GM12872 (cell line): ENCODE measurements at regions not wholly inside any gene's neighbourhood (a gene's known extent, or its start where the extent isn't known, plus 50 kb on each side); places are given as distances from the start of the nearest gene placed in this dataset.

ENCODE experiments used
- TF ChIP-seq, protein P1 (sequence below): IDR thresholded peaks from 3 replicates; pipeline ENCODE4 v1.5.1; 2011; ENCODE audit warnings: low read depth, mild to moderate bottlenecking, low read length, moderate library complexity; ENCODE audit not compliant: insufficient read depth

- TF ChIP-seq, protein P1, sequence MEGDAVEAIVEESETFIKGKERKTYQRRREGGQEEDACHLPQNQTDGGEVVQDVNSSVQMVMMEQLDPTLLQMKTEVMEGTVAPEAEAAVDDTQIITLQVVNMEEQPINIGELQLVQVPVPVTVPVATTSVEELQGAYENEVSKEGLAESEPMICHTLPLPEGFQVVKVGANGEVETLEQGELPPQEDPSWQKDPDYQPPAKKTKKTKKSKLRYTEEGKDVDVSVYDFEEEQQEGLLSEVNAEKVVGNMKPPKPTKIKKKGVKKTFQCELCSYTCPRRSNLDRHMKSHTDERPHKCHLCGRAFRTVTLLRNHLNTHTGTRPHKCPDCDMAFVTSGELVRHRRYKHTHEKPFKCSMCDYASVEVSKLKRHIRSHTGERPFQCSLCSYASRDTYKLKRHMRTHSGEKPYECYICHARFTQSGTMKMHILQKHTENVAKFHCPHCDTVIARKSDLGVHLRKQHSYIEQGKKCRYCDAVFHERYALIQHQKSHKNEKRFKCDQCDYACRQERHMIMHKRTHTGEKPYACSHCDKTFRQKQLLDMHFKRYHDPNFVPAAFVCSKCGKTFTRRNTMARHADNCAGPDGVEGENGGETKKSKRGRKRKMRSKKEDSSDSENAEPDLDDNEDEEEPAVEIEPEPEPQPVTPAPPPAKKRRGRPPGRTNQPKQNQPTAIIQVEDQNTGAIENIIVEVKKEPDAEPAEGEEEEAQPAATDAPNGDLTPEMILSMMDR = no peak
Measured at GRCh38 chr6:170030284-170030815, 260.5 kb downstream of the DLL1 start.

DNA sequence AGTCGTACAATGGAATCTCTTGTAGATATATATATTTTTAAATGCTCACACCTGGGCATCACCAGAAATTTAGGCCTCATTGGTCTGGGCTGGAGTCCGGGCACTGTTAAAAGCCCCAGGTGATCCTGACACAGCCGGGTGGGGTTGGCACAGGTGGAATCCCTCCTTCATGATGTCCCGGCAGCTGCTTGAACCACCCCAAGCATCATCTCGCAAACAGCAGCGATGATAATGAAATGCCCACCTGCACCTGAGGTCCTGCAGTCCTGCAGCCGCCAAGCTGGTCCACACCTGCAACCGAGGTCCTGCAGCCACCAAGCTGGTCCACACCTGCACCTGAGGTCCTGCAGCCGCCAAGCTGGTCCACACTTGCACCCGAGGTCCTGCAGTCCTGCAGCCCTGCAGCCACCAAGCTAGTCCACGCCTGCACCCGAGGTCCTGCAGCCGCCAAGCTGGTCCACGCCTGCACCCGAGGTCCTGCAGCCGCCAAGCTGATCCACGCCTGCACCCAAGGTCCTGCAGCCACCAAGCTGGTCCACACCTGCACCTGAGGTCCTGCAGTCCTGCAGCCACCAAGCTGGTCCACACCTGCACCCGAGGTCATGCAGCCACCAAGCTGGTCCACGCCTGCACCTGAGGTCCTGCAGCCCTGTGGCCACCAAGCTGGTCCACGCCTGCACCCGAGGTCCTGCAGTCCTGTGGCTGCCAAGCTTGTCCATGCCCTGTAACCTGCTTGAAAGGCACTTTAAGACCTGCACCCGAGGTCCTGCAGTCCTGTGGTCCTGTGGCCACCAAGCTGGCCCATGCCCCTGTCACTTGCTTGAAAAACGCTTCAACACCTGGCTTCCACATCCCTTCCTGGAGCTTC lies 261.2 kb downstream of the DLL1 start:
- TF ChIP-seq, protein P1 = no peak

DNA sequence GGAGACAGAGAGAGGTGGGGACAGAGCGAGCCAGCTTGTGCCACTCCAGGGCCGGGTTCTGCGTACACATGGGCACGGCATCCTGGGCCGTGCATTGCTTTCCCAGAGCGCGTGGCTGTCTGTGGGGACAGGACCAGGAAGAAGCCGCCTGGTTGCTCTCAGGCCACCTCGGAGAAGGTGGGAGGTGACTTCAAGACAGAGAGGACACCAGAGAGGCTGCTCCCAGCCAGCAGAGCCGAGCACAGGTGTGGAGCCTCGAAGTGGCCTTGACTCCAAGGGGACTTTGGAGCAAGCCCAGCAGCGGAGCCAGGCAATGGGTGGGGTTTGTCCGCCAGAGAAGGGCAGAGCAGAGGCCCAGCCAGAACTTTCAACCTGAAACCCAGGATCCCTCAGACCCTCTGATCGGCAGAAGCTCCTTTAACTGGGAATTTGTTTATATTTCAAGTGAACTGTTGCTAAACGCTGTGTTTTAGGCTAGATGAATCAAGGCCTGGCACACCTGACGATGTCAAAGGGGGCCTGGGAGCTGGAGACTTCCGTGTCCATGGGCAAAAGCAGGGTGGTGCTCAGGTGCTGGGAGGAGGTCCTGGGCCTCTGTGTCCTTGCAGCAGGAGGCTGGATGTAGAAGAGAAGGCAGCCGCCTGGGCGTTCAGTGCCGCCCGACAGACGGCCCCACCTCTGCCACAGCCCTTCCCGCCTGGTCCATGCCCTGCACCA lies 262.1 kb downstream of the DLL1 start:
- TF ChIP-seq, protein P1 = no peak

DNA sequence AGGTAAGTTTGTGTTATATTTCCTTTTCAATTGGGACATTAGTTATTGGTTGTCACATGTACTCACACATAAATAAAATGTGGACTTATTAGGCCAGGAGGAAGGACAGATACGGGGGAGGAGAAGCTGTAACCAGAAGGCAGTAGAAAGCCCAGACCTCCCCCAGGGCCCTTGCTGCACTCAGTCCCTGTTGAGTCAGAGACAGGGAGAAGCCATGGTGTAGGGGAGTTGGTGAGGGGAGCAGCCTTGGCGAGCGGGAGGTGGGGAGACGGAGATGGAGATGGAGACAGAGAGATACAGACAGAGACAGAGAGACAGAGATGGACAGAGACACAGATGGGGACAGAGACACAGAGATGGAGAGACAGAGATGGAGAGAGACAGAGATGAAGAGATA lies 263.2 kb downstream of the DLL1 start:
- TF ChIP-seq, protein P1 = no peak

- TF ChIP-seq, protein P1 = no peak
Measured at GRCh38 chr6:170026751-170027646, 263.9 kb downstream of the DLL1 start.

DNA sequence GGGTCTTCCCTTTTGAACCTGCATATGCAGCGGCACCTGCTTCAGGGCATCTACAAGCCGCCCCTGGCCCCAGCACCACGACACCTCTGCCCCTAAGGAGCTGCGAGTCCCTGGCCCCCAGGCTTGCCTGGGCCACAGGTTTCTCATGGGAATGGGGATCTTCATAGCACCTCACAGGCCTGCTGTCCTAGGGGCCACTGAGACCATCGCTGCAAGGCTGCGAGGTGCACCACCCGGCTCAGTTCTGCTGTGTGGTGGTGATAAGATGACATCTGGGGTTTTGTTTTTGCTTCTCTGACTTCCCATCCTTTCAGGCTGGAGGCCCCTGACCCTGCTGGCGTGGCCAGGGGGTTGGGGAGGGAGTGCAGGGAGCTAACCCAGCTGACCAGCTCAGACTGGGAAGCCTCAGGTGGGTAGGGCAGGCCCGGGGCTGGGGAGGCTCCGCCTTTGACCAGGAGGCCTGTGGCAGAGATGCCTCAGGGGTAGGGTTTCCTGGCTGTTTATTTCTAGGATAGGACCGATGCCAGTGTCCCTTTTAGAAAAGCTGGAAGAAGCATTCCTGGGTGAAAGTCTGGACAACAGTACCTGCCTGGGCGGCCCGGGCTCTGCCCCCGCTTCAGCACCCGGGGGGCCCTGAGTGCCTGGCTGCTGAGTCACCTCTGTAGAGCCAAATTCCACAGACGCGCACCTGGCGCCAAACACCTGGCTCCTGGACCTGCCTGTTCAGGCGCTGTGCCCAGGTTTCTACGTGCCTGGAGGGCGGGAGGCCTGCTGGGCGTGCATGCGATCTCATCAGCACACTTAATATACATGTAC lies 264.7 kb downstream of the DLL1 start:
- TF ChIP-seq, protein P1 = no peak
